HG03571 (cell line): ENCODE measurements at regions not wholly inside any gene's neighbourhood (a gene's known extent, or its start where the extent isn't known, plus 50 kb on each side); places are given as distances from the start of the nearest gene placed in this dataset.

Experiments
- ATAC-seq: cut with Tn5 transposase; IDR thresholded peaks from one replicate; pipeline ENCODE4 v1.9.1; 2021; ENCODE audit not compliant: unreplicated experiment

DNA sequence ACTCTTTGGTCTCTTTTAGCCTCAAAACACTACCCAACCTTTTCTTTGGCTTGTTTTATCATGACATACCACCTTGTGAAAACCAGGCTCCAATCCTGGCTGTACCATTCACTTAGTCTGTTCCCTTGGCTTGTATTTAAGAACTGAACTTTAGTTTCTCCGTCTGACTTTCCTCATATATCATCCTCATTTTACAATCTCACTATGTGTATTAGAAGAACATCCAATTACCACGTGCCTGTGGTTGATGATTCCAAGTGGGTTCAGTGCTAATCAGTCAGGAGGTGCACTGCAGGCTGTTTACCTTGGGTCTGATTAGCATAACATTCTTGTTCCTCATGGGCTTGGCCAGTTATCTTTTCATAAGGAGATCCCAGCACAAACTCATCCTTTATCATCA is 144.8 kb upstream of the KLF14 start:
- no peak for ATAC-seq

DNA sequence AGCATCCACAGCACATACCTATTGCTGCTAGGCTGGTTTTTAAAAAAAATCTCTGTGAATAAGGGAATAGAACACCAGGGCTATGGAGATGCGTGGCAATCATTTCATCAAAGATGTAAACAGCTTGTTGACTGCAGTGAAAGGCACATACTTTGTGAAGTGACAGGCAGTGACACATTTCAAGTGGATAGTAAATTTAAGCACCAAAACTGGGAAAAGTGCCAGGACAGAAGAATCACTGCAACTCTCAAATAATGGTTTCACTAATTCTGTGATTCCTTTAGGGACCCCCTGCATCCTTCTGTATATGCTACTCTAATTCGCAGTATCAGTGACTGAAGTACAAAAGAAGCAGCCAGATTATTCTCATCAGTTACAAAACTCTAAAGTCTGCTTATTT is 145.2 kb upstream of the KLF14 start:
- ATAC-seq: no peak

DNA sequence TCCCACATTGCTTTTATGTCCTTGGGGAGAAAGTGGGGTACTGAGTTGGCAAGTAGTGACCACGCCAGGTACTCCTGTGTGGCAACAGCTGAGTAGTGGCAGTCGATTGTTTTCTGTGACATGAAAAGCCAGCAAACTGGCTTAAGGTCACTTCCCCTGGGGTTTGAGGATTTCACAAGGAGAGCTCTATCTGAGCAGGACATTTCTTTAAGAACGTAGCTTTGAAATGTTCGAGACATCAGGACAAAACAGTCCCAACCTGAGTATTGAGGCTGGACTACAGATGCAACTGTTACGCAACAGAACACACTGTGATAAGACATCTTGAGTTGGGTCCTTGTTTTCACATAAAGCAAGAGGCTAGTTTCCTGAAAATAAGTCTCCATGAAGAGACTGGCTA is 146.7 kb upstream of the KLF14 start:
- ATAC-seq: no peak

DNA sequence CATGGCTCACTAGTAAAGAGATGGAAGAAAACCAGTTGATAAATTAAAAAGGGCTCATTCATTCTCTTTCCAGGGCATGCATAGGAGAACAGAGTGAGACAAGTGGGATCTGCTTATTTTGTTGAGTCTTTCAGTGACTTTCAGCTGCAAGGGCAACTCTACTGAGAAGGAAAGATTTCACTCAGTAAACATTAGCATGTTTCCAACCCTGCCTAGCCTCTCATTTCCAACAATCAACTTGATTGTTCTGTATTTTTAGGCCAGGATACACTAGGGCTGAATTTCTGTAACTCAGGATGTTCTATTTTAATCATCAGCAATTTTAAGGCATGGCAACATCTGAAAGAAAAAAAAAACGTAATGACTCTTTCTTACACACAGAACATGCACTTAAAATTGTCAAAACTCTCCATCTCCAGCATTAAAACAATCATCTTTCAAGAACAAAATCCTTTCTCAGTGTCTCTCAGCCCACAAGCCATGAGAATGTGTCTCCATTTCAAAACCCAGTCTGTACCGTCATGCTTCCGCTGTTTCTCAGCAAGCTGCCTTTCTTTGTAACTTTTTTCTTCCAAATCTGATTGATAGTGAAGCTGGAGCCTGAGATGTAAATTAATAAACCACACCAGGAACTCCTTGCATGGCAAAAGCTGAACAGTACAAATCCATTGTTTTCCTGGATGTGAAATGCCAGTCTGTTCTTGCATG is 147.2 kb upstream of the KLF14 start:
- no peak for ATAC-seq

DNA sequence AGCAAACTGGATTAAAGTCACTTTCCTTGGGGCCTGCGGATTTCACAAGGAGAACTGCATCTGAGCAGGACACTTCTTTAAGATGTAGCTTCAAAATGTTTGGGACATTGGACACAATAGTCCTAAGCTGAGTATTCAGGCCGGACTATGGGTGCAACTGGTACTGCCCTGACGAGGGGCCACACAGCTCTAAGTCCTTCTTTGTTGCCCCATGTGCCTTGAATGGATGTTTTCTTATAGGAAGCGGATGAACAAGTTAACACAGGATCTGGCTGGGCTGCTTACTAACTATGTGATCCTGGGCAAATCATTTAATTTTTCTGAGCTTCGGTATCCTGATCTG is 147.8 kb upstream of the KLF14 start:
- no peak for ATAC-seq

DNA sequence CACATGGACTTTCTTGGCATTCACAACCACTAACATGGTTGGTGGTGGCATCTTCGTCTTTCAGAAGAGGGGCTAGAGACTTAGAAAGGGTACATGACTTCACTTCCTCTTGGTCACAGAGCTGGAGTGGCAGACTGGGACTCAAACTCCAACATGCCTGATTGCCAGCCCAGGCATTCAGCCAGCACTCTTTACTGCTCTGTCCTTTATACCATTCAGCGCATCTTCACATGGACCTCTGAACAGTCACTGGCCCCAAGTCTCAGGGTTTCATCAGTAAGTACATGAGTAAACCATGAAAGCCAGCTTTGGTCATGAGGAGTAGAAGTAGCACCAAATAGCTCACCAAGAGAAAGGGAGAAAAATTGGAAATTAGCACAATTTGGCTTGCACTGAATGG is 148.4 kb upstream of the KLF14 start:
- no peak for ATAC-seq

DNA sequence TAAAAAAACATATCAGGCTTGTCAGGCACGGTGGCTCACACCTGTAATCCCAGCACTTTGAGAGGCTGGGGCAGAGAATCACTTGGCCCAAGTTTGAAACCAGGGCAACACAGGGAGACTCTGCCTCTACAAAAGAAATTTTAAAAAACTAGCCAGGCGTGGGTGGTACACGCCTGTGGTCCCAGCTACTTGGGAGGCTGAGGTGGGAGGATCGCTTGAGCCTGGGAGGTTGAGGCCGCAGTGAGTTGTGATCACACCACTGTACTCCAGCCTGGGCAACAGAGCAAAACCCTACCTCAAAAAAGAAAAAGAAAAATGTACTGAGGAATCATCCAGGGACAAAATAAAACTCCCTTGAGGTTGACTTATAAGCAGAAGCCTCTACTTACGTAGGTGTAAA is 149.9 kb upstream of the KLF14 start:
- no peak for ATAC-seq

DNA sequence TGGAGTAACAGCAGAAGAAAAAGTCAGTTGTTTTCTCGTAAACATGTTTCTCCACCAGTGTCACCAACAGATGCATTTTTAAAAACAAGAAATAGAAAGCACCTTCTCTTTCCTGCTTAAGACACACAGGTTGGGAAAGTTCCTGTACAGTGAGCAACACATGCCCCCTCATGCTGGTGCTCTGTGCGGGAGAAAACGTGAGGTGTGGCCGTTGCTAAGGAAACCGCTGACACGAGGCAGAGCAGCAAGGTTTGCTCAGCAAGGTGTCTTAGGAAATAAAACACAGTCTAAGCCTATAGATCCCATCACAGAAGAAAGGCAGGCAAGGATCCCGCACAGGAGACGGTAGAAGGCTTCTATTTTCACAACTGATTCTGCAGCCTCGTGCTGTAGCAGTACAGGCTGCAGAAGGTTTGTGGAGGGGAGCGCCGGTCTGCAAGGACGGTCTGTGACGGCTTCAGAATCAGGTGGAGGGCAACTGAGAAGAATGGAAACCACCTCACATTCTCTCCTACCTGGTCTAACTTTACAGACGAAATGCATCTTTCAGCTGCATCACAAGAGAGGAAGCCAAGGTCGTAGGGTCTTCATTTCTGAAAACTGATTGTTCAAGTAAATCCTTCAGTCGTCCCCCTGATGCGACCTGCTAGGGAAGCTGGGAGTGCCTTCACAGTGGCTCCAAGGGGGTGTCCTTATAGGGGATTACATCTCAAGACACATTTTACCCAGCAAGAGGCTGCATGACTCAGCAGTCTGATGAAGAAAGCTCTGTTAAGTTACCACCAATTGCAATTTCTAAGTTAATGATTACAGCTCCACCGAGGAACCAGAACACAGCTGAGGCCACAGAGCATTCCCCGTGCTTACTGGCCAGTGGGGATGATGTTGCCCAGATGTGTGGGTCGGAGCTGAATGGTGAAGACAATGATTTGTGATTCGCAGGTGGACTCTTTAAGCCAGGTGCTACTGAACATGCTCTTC is 150.7 kb upstream of the KLF14 start:
- no peak for ATAC-seq

DNA sequence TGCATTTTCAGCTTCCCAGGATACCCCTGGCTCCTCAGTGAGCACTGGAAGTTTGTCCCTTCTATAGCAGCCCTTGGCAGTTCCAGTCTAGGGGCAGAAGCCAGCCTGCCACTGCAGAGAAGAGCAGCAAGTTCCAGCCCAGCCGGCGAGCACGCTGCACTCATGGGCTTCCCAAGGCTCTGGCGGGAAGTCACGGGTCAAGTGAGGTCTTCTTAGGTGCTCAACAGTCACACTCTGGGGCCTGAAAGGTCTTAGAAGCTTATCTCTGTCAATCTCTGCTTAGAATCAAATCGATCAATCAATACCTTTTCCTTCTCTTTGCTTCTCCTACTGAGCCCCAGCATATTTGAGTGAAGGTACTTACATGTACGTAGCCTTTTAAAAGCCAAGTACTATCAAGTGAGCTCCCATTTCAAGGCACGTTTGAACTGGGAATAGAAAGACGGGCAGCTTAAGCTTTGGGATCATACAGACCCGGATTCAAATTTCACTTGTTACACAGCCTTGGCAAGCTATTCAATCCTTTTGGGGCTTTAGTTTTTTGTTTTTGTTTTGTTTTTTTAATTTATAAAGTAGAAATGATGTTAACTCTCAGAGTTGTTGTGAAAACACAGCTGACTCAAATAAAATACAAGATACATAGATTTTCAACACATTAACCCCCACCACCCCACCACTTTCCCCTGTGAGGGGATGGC is 152.6 kb upstream of the KLF14 start:
- no peak for ATAC-seq

DNA sequence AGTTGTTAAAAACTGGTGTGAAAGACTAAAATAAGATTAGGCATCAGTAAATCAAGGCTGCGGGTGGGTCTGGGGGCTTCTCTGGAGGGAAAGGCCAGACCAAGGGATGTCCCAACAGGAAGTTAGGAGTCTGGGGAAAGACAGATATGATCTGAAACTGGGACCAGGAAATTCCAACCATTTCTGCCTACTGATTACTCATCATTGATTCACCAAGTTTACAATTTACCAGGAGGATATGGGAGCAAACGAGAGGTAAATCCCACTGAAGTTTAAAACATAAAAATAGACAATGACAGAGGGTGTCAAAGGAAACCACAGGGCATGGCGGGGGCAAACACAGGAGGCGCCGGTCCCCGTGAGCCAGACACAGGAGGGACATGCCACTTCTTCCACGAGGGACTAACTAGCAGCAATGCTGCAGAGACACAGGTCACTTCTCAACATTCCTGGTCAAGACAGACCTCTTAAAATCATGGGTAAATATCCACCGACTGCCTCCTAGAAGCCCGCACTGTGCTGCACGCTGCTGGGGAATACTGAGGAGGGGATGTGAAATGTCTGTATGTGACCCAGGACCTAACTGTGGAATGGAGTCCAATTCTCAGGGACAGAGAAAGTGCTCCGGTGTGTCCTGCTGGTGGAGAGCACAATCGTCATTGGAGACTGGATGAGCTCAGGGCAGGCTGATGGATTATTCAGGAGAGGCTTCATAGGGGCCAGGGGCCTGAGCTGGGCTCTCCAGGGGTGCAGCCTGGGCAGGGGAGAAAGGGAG is 153.4 kb upstream of the KLF14 start:
- ATAC-seq: no peak

DNA sequence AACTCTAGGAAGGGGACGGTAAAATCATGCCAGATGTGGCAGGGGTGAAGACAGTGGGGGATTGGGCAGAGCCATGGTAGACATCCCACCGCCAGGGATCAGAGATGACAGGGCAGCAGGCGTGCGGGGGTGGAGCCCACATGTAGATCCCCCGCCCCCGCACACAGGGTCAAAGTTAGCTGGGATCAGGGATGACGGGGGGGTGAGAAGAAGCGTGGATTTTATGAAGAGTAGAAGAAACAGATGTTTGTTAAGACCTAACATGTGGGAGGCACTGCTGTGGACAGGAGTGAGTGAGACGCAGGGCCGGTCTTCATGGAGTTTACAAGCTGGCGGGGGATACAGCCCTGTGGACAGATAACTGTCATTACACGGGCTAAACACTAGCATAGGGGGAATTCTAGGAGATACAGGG is 154.0 kb upstream of the KLF14 start:
- no peak for ATAC-seq

DNA sequence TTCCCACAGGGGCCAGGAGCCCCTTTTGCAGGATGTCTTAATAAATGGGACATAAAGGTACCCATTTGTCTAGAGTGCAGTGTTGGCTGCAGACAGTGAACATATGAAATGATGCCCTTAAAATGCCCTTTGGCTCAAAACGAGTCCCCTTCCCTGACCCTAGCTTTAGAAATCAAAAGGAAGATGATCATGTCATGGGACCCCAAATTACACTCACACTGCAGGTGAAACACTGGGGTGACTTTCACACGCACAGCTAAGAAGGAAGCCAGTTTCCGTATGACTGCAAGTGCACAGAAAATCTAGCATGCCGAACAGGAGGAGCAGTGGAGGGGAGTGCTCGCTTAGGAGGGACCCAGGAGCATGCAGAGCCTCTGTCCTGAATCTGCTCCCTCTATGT is 154.5 kb upstream of the KLF14 start:
- ATAC-seq: no peak

DNA sequence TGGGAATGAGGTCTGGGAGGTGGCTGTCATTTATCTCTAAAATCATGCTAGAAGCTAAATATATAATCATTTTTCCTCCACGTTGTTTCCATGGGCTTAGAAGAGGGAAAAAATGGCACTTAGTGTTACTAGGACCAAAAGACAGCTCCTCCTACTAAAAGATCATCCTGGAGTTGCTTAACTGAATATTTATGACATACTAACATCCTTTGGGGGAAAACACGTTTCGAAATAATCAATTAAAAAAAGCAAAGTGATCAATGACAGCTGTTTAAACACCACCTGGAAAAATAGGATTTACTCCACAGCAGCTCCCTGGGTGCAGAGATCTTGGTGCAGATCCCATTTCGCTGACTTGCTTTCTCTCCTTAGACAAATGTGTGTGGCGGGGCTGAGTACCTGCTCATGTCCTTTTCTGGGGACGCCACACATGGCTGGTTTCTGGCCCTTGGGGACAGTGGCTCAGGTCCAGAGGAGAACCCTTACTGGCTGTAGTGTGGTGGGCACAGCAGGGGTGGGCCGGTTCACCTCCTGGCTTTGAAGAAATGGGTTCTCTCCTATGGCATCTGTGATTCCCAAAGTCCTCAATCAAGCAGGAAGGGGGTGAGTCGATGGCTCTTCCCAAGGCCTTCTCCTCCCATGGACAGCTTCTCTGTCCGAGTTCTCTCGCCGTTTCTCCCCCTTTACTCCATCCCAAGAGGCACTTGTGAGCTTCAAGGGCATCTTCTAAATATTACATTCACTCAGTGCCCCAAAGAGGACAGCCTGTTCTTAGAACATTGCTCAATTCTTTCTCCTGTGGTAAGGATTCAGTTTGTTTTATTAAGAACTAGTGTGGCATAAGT is 156.4 kb upstream of the KLF14 start:
- no peak for ATAC-seq

DNA sequence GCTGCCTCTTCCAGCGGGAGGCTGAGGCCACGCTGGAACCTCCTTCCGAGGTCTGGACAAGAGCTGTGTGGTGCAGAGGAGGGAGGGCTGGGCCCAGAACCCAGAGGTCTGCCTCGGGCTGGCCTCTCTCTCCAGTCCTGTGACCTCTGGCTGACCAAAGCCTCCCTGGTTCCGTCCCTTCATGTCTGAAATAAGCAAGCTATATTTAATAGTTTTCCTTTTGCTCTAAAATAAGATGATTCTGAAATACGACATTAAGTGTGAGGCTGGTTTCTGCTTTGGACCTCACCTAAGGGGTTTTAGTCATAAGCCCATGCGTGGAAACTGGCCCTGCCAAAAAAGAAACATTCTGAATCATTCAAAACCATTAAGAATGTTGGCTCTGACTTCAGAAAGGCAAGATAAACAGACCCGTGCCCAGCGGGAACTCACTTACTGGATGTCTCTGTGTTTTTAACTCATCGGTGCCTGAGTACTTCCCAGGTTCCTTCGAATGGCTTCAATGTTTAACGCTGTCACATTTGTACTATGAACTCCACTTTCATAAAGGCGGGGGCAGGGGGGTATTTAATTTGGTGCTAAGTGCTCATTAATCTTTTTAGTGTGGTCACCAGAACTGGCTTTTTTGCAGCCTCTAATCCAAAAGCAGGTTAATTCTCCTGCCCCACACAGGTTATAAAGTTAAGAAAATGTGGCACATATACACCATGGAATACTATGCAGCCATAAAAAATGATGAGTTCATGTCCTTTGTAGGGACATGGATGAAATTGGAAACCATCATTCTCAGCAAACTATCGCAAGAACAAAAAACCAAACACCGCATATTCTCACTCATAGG is 157.5 kb upstream of the KLF14 start:
- no peak for ATAC-seq

DNA sequence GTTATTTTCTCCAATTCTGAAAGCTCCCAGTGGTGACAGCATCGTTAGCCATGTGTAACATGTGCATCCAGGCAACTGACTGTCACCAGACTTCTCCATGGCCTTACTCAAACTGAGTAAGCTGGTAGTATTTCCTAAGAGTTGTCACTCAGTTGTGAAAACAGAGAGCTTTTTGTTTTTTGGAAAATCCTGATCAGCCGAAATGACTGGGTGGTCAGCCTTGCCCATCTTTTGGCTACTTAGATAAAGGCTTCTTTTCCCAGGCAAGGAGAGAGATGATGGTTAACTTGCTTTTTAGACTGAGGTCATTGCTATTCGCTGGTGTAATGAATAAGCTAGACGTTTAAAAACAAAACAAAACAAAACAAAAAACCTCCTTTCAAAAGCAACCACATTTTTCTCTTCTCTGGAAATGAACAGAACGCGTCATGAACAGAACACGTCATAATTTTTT is 159.5 kb upstream of the KLF14 start:
- ATAC-seq: no peak

DNA sequence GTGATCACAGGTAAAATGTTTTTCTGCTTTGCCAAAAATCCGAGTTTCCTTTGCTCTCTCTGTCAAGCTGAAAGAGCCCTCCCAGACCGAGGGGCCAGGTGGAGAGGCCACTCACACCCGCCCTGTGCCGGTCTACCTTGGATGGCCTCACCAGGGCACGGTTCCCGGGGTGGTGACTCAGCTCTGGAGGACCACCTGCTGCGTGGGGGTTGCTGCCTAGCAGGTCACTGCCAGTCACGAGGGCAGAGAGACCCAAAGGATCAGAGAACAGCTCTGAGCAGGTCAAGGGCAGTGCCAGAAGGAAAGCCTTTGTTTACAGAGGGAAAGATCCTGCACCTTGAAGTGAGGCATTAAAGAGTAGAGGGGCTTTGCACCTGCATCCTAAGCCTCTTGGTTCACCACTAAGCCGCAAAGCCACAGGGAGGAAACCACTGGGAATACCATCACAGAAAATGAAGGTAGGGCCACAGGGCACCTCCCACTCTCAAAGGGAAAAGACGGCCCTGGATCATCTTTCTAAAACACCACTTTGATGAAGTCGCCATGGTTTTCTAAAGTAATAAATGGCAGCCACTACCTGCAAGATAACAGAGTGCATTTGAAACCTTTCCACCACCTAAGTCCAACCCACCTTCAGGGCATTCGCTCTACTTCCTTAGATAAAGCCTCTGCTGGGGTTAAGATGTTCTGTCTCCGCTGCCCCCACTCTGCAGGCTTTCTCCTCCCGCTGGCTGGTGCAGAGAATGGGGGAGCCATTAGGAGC is 160.3 kb upstream of the KLF14 start:
- ATAC-seq: no peak

DNA sequence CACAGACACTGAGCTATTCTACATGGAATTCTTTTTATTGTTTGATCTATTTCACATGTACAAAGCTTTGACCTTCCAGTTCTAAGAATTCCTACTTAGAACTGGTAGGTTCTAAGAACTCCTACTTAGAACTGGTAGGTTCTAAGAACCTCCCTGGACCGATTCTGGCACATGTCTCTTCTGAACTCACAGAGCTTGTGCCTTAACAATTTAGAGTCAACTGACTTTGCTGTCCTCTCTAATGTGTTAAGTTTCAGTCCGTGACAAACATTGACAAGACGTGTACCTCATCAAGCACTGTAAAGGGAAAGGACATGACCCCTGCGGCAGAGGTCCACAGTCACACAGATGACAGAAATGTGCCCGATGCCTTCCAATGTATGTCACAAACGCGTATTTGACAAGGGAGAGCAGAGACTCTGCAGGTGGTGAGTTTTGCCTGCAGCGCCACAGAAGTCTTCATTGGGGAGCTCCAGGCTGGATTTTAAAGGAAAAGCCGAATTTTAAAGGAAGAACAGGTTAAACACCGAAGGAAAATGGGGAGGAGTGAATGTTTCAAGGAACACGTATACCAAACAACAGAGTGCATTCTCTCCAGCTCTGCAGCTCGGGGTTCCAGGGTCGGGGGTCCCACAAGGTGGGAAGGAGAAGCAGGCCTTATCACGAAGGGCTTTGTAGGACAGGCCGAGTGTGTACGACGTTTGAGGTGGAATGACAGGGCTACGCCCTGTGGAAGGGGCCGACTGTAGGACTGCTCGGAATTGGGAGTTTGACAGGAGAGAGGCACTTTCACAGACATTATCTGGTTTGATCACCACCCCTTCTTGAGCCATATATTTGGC is 161.1 kb upstream of the KLF14 start:
- ATAC-seq: no peak
